Epithelial cell of esophagus (primary cell): ENCODE measurements at regions not wholly inside any gene's neighbourhood (a gene's known extent, or its start where the extent isn't known, plus 50 kb on each side); places are given as distances from the start of the nearest gene placed in this dataset.

Source experiments
- DNase-seq: peaks from one replicate; pipeline ENCODE4 v3.0.0; 2010; ENCODE audit warnings: low read depth
- H3K4me3 ChIP-seq: 2 replicates; pipeline ENCODE4 v1.5.1; 2011; ENCODE audit warnings: mild to moderate bottlenecking, low read length, control low read depth
- TF ChIP-seq, protein P1 (sequence below): IDR thresholded peaks from 2 replicates; pipeline ENCODE4 v1.5.1; 2011; ENCODE audit warnings: low read depth, mild to moderate bottlenecking, low read length, control low read depth, inconsistent platforms; ENCODE audit not compliant: insufficient read depth; ENCODE audit errors: missing control alignments

DNA sequence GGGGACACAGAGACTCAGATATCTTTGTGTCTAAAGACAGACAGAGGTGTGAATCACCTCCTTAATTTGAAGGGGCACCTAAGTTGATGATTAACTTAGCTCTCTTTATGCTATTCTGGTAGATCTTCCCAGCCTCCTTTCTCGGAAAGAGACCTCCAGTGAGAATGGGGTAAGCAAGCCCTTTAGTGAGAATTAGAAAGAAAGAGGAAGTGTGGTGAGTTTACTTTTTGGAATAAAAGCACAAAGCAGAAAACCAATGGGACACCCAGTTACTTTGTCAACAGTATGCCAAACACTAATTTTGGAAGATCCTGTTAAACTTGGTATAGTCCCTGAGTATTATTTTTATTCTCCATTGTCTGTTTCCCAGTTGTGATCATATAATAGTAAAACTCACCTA is 302.8 kb upstream of the RASA1 start:
- H3K4me3 ChIP-seq, result no peak overlapping the region
- TF ChIP-seq, protein P1, sequence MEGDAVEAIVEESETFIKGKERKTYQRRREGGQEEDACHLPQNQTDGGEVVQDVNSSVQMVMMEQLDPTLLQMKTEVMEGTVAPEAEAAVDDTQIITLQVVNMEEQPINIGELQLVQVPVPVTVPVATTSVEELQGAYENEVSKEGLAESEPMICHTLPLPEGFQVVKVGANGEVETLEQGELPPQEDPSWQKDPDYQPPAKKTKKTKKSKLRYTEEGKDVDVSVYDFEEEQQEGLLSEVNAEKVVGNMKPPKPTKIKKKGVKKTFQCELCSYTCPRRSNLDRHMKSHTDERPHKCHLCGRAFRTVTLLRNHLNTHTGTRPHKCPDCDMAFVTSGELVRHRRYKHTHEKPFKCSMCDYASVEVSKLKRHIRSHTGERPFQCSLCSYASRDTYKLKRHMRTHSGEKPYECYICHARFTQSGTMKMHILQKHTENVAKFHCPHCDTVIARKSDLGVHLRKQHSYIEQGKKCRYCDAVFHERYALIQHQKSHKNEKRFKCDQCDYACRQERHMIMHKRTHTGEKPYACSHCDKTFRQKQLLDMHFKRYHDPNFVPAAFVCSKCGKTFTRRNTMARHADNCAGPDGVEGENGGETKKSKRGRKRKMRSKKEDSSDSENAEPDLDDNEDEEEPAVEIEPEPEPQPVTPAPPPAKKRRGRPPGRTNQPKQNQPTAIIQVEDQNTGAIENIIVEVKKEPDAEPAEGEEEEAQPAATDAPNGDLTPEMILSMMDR, result no peak
- no peak for DNase-seq

DNA sequence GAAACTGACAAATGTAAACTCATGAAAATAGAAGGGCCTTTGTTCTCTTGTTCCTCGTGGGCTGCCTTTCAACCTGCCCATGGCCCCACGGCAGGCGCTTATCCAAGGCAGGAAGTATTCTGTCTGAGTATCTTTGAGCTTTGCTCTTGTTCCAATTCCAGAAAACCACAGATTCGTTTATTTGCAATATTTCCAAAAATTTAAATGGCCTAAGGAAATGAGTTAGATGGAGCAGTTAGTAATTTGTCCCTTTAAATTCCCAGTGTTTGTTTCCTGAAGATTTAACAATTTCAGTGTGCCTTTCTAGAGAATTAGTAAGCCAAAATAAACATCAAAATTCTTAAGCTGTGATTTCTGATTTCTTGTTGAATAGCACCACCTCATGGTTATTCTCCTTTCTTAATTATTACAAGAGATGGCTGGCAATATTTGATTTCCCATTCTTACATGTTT is 299.4 kb upstream of the RASA1 start:
- no peak overlapping the region for H3K4me3 ChIP-seq
- TF ChIP-seq, protein P1, result no peak
- DNase-seq, result peak; percentile 49

DNA sequence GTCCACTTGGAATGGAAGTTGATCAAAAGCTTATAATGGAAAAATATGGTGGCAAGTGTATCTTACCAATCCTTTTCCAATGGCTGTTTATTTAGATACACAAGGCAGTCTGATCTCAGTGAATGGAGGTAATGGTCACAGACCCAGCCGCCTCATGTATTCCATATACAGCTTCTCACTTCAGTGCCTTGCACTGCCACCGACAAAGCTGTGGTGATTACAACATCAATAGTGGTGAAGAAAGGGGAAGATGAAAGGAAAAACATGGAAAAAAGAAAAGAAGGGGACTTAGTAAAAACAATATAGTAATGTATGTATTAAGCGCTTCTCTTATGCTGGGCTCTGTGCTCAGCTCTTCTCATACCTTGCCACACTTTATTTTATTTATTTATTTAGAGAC is 297.3 kb upstream of the RASA1 start:
- no peak overlapping the region for H3K4me3 ChIP-seq
- TF ChIP-seq, protein P1, result no peak
- no peak for DNase-seq

DNA sequence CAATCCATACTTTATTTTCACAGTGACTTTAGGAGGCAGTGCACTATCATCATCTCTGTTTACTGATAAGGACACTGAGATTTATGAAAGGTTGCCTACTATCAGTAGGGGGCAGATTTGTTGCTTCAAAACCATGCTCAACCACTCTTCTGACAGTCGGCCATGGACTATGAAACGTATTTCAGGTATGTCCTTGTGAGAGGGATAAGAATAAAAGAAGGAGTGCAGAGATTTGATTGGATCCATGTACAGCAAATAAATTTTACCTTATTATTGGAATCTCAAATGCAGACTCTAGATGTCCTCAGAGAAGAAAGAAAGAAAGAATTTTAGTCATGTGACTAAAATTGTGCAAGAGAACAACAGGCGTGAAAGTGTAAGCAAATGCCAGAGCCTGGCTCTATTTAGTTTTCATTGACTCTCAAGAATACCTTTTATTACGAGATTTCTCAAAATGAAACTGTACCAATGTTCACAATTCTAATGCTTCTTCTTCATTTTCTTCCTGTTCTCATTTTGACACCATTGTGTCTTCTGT is 296.6 kb upstream of the RASA1 start:
- peak; percentile 45 for DNase-seq
- TF ChIP-seq, protein P1, result peak; percentile 41
- H3K4me3 ChIP-seq, result no peak overlapping the region

DNA sequence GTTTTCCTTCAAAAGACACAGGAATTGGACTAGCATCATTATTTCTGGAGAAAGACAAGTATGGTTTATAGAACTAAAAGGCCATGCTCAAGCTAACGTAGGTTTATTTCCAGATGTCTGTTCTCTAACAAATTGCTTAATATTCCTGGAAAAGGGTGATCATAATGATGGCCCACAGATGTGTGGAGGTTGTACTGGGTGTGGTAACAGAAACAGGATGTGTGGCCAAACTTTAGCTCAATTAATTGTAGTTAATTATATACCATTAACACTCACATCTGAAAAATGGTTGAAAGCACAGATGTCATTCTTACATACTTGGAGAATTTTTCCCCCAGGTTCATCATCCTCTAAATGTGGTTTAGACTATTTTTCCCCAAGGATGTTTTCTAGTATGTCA is 292.7 kb upstream of the RASA1 start:
- TF ChIP-seq, protein P1, result no peak
- H3K4me3 ChIP-seq, result no peak overlapping the region
- no peak for DNase-seq

DNA sequence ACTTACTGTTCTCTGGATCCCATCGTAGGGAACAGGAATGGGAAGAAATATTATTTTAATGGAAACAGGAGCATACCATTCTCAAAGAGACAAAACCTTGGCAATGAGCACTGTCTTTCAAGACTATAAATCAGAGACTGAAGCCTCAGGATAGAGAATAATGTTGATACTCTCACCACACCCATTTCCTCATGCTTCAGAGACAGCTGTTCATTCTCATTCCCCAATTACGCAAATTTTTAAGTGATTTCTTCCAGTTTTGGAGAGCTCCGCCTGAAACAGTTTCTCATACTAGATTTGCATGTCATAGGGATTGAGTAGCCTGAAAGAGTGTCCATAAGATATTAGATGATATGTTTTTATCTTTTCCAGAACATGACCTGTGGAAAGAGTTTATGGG is 290.5 kb upstream of the RASA1 start:
- H3K4me3 ChIP-seq, result no peak overlapping the region
- TF ChIP-seq, protein P1, result no peak
- no peak for DNase-seq

DNA sequence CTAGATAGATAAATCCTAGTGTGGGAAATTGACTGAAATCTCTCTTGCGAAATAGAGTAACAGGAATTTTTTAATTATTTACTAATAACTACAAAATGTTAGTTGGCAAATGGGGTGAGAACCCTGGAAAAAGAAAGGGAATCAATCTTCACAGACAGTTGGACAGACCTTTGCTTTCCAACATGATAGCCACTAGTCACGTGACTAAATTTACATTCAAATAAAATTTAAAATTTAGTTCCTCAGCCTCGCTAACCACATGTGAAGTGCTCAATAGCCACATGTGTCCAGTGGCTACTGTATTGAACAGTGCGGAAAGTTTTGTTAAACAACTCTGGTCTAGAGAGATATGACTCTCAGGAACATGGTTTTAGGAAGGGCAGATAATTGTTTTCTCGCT is 289.9 kb upstream of the RASA1 start:
- no peak for DNase-seq
- TF ChIP-seq, protein P1, result no peak
- no peak overlapping the region for H3K4me3 ChIP-seq
